ENCODE measurements at regions not wholly inside any gene's neighbourhood (a gene's known extent, or its start where the extent isn't known, plus 50 kb on each side); places are given as distances from the start of the nearest gene placed in this dataset.

DNA sequence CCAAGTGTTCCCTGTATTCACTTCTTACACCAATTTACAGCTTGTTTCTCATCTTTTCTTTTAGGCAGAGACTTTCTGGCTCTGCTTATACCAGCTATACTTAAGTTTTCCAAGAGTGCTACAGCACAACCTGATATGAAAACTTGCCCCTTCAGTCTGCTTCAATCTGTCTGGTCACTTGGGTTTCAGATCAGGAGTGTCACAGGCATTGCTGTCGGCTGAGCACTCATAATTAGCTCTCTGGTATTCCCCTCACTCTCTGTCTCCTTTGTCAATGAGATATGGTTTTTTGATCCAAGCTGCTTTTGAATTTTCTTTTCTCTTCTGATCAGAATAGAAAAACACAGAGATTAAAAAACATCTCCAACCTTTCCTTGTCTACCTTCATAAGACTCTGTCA lies 194.9 kb upstream of the UMPS start:
- no peaks in the 10 kb centered on the region for H3K9me3 ChIP-seq (ENCODE audit: control insufficient read depth, low read length)
- no peak overlapping the region for H3K4me3 ChIP-seq (ENCODE audit: insufficient read depth, low read depth, low read length, poor library complexity, severe bottlenecking)
- H3K4me1 ChIP-seq (ENCODE audit: control insufficient read depth, insufficient read depth, low read length, poor library complexity, severe bottlenecking): no peaks in the 10 kb centered on the region
- DNase-seq: no peak
- H3K27me3 ChIP-seq (replicated peaks; ENCODE audit: control insufficient read depth, insufficient read depth, low read length, poor library complexity, severe bottlenecking): no peaks in the 10 kb centered on the region
- no peaks in the 10 kb centered on the region for H3K36me3 ChIP-seq (ENCODE audit: control insufficient read depth, insufficient read depth, low read length)
- no peak overlapping the region for H3K27ac ChIP-seq (ENCODE audit: insufficient read depth, low read length, poor library complexity, severe bottlenecking)

DNA sequence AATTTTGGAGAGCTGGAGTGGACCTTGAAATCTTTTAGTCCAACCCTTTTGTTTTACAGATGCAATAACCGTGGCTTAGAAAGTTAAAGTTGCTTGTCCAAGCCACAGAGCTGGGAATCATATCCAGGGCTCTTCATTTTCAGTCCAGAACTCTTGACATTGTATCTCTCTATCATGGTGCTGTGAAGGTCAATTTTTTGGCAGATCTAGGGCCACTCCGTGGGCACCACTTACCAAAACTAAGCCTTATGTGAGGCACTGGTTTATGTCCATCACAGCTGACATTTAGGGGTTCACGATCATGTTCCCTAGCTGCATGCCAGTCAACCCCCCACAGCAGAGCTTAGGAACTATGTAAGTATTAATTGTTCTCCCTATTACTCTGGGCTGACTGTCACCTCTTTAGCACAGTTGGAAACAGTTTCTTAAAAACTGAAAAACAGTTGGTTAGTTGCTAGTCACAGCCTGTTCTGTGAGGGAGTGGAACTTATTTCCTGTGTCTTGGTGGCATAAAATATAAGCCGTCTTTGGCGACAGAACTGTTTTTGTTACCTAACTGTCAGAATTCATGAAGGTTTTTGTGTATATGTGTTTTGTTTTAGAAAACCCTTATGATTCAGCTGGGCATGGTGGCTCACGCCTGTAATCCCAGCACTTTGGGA lies 189.6 kb upstream of the UMPS start:
- H3K36me3 ChIP-seq (ENCODE audit: control insufficient read depth, insufficient read depth, low read length): no peaks in the 10 kb centered on the region
- no peaks in the 10 kb centered on the region for H3K4me1 ChIP-seq (ENCODE audit: control insufficient read depth, insufficient read depth, low read length, poor library complexity, severe bottlenecking)
- no peak for DNase-seq
- no peak overlapping the region for H3K4me3 ChIP-seq (ENCODE audit: insufficient read depth, low read depth, low read length, poor library complexity, severe bottlenecking)
- no peak overlapping the region for H3K27ac ChIP-seq (ENCODE audit: insufficient read depth, low read length, poor library complexity, severe bottlenecking)
- H3K27me3 ChIP-seq (replicated peaks; ENCODE audit: control insufficient read depth, insufficient read depth, low read length, poor library complexity, severe bottlenecking): no peaks in the 10 kb centered on the region
- H3K9me3 ChIP-seq (ENCODE audit: control insufficient read depth, low read length): no peaks in the 10 kb centered on the region

DNA sequence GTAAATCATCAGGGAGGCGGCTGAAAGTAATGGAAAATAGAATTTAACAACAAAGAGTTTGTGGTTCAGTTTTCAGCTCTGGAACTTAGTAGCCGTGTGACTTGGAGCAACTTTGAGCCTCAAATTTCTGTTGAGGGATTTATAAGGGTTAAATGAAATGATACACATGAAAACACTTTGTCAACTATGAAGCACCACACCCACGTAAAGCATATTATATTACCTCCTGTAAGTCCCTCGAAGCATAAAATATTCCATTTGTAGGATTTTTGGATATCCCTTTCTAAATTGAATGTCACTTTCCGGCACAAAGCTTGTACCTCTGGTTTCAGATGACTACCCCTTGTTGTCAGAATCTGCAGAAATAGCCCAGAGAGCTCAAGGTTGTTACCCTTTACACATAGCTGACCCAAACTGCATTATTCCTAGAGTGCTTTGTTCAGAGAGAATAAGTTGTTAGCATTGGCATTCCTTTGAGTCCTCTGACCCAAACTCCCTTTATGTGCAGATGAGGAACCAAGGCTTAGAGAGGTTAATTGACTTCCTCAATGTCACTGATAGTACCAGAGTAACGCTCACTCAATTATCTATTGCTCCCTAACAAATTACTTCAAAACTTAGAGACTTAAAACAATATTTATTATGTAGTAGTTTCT lies 187.9 kb upstream of the UMPS start:
- H3K4me3 ChIP-seq (ENCODE audit: insufficient read depth, low read depth, low read length, poor library complexity, severe bottlenecking): no peak overlapping the region
- H3K9me3 ChIP-seq (ENCODE audit: control insufficient read depth, low read length): no peaks in the 10 kb centered on the region
- H3K4me1 ChIP-seq (ENCODE audit: control insufficient read depth, insufficient read depth, low read length, poor library complexity, severe bottlenecking): no peaks in the 10 kb centered on the region
- no peak for DNase-seq
- no peaks in the 10 kb centered on the region for H3K27me3 ChIP-seq (replicated peaks; ENCODE audit: control insufficient read depth, insufficient read depth, low read length, poor library complexity, severe bottlenecking)
- H3K36me3 ChIP-seq (ENCODE audit: control insufficient read depth, insufficient read depth, low read length): no peaks in the 10 kb centered on the region
- H3K27ac ChIP-seq (ENCODE audit: insufficient read depth, low read length, poor library complexity, severe bottlenecking): no peak overlapping the region

DNA sequence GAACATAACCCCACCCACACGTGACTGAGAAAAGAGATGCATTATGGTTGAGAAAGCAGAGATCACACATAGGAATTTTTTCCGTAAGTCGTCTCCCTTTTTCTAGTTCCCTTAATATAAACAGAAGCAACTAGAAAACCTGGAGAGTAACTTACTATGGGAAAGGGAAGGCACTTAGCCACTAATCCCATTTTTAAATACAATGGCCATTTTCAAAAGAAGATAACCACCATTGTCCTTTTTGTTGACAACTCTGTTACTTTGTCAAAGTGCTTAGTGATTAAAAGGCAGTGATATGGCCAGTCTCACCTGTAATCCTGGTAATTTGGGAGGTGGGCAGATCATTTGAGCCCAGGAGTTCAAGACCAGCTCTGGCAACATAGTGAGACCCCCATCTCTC lies 184.4 kb upstream of the UMPS start:
- Histone ChIP-seq H3K27me3 (replicated peaks; ENCODE audit: control insufficient read depth, insufficient read depth, low read length, poor library complexity, severe bottlenecking) (no peaks in the 10 kb centered on the region), H3K27ac (ENCODE audit: insufficient read depth, low read length, poor library complexity, severe bottlenecking) (no peak overlapping the region), H3K4me3 (ENCODE audit: insufficient read depth, low read depth, low read length, poor library complexity, severe bottlenecking) (no peak overlapping the region), H3K4me1 (ENCODE audit: control insufficient read depth, insufficient read depth, low read length, poor library complexity, severe bottlenecking) (no peaks in the 10 kb centered on the region), H3K9me3 (ENCODE audit: control insufficient read depth, low read length) (no peaks in the 10 kb centered on the region), H3K36me3 (ENCODE audit: control insufficient read depth, insufficient read depth, low read length) (no peaks in the 10 kb centered on the region)
- DNase-seq: no peak

DNA sequence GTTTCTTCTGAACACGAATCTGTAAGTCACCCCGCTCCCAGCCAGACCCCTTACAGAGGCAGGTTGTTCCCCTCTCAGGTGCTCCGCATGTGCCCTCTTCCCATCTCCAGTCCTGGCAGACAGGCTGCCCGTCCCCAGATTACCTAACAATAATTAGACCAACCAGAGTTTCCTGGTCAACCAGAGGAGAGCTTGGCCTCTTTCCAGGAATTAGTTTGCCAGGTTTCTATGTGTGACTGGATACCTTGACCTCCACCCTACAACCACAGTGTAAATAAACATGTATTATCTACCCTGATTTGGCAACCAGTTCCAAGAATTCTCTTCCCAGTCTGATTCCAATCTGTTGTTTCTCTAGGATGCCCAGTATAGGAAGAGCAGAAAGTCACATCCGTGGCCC lies 178.0 kb upstream of the UMPS start:
- no peaks in the 10 kb centered on the region for H3K4me1 ChIP-seq (ENCODE audit: control insufficient read depth, insufficient read depth, low read length, poor library complexity, severe bottlenecking)
- H3K9me3 ChIP-seq (ENCODE audit: control insufficient read depth, low read length): no peaks in the 10 kb centered on the region
- no peak overlapping the region for H3K4me3 ChIP-seq (ENCODE audit: insufficient read depth, low read depth, low read length, poor library complexity, severe bottlenecking)
- no peak for DNase-seq
- no peaks in the 10 kb centered on the region for H3K27me3 ChIP-seq (replicated peaks; ENCODE audit: control insufficient read depth, insufficient read depth, low read length, poor library complexity, severe bottlenecking)
- no peak overlapping the region for H3K27ac ChIP-seq (ENCODE audit: insufficient read depth, low read length, poor library complexity, severe bottlenecking)
- H3K36me3 ChIP-seq (ENCODE audit: control insufficient read depth, insufficient read depth, low read length): no peaks in the 10 kb centered on the region

DNA sequence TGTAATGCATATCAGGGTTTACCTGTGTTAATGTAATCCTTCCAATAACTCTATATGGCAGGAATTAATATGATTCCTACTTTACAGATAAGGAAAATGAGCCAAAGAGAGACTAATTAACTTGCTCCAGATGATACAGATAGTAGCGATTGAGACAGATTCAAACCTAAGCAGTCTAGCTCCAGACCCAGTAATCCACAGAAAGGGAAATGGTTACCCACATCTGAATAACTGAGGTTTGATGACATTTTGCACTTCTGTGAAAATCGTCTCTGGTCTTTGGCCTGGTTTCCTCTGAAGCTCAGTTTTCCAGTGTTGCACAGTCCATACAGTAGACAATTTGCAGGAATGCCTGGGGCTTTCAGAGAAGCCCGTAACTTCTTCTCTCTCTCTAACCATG lies 177.1 kb upstream of the UMPS start:
- DNase-seq: no peak
- no peak overlapping the region for H3K4me3 ChIP-seq (ENCODE audit: insufficient read depth, low read depth, low read length, poor library complexity, severe bottlenecking)
- H3K27ac ChIP-seq (ENCODE audit: insufficient read depth, low read length, poor library complexity, severe bottlenecking): no peak overlapping the region
- H3K36me3 ChIP-seq (ENCODE audit: control insufficient read depth, insufficient read depth, low read length): no peaks in the 10 kb centered on the region
- H3K4me1 ChIP-seq (ENCODE audit: control insufficient read depth, insufficient read depth, low read length, poor library complexity, severe bottlenecking): no peaks in the 10 kb centered on the region
- no peaks in the 10 kb centered on the region for H3K9me3 ChIP-seq (ENCODE audit: control insufficient read depth, low read length)
- H3K27me3 ChIP-seq (replicated peaks; ENCODE audit: control insufficient read depth, insufficient read depth, low read length, poor library complexity, severe bottlenecking): no peaks in the 10 kb centered on the region

DNA sequence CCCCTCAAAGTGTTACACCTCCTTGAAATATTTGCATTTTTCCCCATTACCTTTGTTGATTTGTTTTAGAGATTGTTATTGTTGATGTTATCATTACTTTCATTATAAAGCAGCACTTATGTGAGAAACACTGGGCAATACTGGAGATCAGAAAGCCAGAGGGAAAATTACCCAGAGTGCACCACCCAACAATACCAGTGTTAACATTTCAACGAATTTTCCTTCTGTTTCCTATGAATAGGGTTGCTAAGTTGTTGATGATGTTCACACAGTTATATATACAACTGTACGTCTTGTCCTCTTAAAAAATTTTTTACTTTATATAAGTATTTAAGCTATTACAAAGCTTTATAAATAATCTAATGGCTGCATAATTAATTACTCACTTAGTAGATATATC lies 173.6 kb upstream of the UMPS start:
- H3K27ac ChIP-seq (ENCODE audit: insufficient read depth, low read length, poor library complexity, severe bottlenecking): no peak overlapping the region
- H3K4me3 ChIP-seq (ENCODE audit: insufficient read depth, low read depth, low read length, poor library complexity, severe bottlenecking): no peak overlapping the region
- H3K9me3 ChIP-seq (ENCODE audit: control insufficient read depth, low read length): no peaks in the 10 kb centered on the region
- H3K27me3 ChIP-seq (replicated peaks; ENCODE audit: control insufficient read depth, insufficient read depth, low read length, poor library complexity, severe bottlenecking): no peaks in the 10 kb centered on the region
- no peak for DNase-seq
- no peaks in the 10 kb centered on the region for H3K4me1 ChIP-seq (ENCODE audit: control insufficient read depth, insufficient read depth, low read length, poor library complexity, severe bottlenecking)
- H3K36me3 ChIP-seq (ENCODE audit: control insufficient read depth, insufficient read depth, low read length): no peaks in the 10 kb centered on the region

DNA sequence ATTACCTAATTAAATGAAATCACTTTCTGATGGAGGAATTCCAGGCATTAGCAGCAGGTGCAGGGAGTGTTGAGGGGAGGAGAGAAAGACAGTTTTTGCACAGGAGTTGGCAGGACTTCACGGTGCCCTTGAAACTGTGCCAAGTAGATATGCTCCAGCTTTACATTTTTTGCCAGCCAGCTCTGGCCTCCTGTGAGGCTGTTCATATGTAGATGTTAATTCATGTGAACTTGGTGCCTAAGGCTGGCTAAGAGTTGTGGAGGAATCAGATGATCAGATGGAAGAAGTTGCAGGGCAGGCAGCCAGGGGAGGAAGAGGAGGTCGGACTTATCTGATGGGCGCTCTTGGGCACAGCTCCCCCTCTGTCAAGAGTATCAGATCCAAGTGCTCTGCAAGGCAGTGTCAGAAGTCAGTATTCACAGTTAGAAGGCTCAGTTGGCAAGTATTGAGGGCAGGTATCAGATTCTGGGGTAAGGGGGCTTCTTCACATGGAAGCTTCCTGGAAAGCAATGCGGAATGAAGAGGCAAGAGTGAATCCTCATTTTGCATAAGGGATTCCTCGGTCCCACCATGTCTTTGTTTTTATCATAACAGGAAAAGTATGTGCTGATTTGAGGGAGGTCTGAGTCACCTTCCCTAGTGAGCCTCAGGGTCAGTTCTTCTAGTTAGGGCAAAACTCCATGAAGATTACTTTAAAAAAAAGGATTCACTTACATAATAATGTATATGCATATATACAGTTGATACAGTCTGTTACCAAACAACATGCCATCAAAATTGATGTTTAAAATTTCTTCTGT lies 172.6 kb upstream of the UMPS start:
- Histone ChIP-seq H3K27ac (ENCODE audit: insufficient read depth, low read length, poor library complexity, severe bottlenecking) (no peak overlapping the region), H3K36me3 (ENCODE audit: control insufficient read depth, insufficient read depth, low read length) (no peaks in the 10 kb centered on the region), H3K27me3 (replicated peaks; ENCODE audit: control insufficient read depth, insufficient read depth, low read length, poor library complexity, severe bottlenecking) (no peaks in the 10 kb centered on the region), H3K4me1 (ENCODE audit: control insufficient read depth, insufficient read depth, low read length, poor library complexity, severe bottlenecking) (no peaks in the 10 kb centered on the region), H3K9me3 (ENCODE audit: control insufficient read depth, low read length) (no peaks in the 10 kb centered on the region), H3K4me3 (ENCODE audit: insufficient read depth, low read depth, low read length, poor library complexity, severe bottlenecking) (no peak overlapping the region)
- DNase-seq: no peak

DNA sequence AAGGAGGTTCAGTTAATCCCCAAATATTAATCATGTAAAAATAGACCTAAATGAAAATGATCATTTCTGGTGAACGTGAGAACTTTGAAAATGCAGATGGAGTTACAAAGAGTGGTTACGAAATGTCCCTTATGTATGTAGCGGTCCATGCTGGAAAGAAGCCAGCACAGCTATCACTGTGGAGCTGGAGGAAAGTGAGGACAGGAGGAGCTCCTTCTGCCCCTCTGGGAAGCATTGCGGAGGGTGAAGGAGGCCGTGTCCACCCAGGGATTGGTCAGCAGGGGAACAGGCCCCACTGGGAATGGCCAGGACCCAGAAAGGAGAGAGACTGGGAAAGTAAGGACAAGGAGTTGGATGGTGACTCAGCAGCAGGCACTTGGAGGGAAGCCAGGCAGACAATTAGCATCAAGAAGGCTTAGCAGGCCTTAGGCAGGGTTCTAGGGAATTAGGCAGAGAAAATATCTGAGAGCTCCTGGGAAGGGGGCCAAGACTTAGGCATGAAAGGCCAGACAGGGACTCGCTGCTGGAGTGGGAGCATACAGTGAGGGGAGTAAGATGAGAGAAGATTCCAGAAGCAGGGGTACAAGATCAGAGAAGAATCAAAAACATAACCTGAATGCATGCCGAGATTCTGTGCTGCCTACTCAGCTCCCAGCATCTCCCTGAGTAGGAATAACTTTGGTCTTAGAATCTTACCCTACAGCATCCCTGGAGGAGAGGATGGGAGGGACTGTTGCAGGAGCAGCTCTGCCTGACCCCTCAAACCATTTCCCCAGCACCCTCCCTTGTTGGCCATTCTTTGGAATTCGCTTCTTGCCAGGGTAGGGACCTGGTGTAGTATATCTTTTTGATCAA lies 171.0 kb upstream of the UMPS start:
- Histone ChIP-seq H3K4me3 (ENCODE audit: insufficient read depth, low read depth, low read length, poor library complexity, severe bottlenecking) (no peak overlapping the region), H3K27ac (ENCODE audit: insufficient read depth, low read length, poor library complexity, severe bottlenecking) (no peak overlapping the region)
- DNase-seq: no peak

More for the DNA sequence above, 171.0 kb upstream of the UMPS start:
- H3K27me3 ChIP-seq (replicated peaks; ENCODE audit: control insufficient read depth, insufficient read depth, low read length, poor library complexity, severe bottlenecking): no peaks in the 10 kb centered on the region
- no peaks in the 10 kb centered on the region for H3K36me3 ChIP-seq (ENCODE audit: control insufficient read depth, insufficient read depth, low read length)
- no peaks in the 10 kb centered on the region for H3K9me3 ChIP-seq (ENCODE audit: control insufficient read depth, low read length)
- H3K4me1 ChIP-seq (ENCODE audit: control insufficient read depth, insufficient read depth, low read length, poor library complexity, severe bottlenecking): no peaks in the 10 kb centered on the region

Data from effector memory CD4-positive, alpha-beta T cell (primary cell).